ENCODE measurements at regions not wholly inside any gene's neighbourhood (a gene's known extent, or its start where the extent isn't known, plus 50 kb on each side); places are given as distances from the start of the nearest gene placed in this dataset.

GRCh38 chr1:9182784-9183257 lies 51.8 kb upstream of the H6PD start:
- Histone ChIP-seq H3K4me1 (no peaks in the 10 kb centered on the region), H3K27me3 (ENCODE audit: insufficient read depth in 3 of 3, low read length in 2 of 3) (peaks cover 0 to 14% (median 0%) of the 10 kb centered on the region in 3 donors), H3K4me3 (peak overlapping the region; percentile 76), H3K9me3 (no peaks in the 10 kb centered on the region), H3K36me3 (ENCODE audit: insufficient read depth in 1 of 2, low read depth in 1 of 2) (no peaks in the 10 kb centered on the region), H3K27ac (no peak overlapping the region)
- TF ChIP-seq, protein P1, sequence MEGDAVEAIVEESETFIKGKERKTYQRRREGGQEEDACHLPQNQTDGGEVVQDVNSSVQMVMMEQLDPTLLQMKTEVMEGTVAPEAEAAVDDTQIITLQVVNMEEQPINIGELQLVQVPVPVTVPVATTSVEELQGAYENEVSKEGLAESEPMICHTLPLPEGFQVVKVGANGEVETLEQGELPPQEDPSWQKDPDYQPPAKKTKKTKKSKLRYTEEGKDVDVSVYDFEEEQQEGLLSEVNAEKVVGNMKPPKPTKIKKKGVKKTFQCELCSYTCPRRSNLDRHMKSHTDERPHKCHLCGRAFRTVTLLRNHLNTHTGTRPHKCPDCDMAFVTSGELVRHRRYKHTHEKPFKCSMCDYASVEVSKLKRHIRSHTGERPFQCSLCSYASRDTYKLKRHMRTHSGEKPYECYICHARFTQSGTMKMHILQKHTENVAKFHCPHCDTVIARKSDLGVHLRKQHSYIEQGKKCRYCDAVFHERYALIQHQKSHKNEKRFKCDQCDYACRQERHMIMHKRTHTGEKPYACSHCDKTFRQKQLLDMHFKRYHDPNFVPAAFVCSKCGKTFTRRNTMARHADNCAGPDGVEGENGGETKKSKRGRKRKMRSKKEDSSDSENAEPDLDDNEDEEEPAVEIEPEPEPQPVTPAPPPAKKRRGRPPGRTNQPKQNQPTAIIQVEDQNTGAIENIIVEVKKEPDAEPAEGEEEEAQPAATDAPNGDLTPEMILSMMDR (IDR thresholded peaks at IDR 0.05): no peak
- 0 to 1% (median 0%) methylated on average over 27 to 47 of the region's 47 CpGs for WGBS, 3 donors
- intact Hi-C loops (cut with DNase I): loop anchor here in 1 of 2 donors (5.0 kb wide), 1 partner anchor 41 kb away; no protein-coding TSS in a partner anchor
- peak; percentile 22 to 55 (median 40) for ATAC-seq
- DNase-seq: peak in 1 of 2 donors; percentile 42

- H3K4me3 ChIP-seq: peak overlapping the region; percentile 76
- no peak overlapping the region for H3K27ac ChIP-seq
- no peaks in the 10 kb centered on the region for H3K9me3 ChIP-seq
- H3K27me3 ChIP-seq (ENCODE audit: insufficient read depth in 3 of 3, low read length in 2 of 3): peaks cover 0 to 14% (median 0%) of the 10 kb centered on the region in 3 donors
- intact Hi-C loops (cut with DNase I): loop anchor here in 1 of 2 donors (5.0 kb wide), 1 partner anchor 41 kb away; no protein-coding TSS in a partner anchor
- H3K36me3 ChIP-seq (ENCODE audit: insufficient read depth in 1 of 2, low read depth in 1 of 2): no peaks in the 10 kb centered on the region
- ATAC-seq (no peak), DNase-seq (no peak)
- TF ChIP-seq, protein P1 (IDR thresholded peaks at IDR 0.05): no peak
- H3K4me1 ChIP-seq: no peaks in the 10 kb centered on the region
- 35 to 39% (median 38%) methylated on average over 21 to 24 of the region's 24 CpGs for WGBS, 3 donors
Observed at GRCh38 chr1:9183441-9183840, 51.1 kb upstream of the H6PD start.

DNA sequence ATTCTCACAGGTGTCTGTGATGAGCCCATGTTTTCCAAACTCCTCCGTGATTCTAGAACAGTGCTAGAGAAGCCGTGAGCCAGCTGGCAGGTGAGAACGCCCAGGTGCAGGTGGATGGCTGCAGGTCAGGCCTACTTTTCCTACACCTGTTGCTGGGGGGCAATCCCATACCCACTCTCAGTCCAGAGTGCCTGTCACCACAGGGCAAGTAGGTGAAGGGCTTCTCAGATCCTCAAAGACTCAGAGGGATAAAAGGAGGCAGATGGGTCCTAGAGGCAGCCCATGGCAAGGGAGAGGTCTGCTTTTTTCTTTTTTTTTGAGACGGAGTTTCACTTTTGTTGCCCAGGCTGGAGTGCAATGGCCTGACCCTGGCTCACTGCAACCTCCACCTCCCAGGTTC lies 50.7 kb upstream of the H6PD start:
- TF ChIP-seq, protein P1 (IDR thresholded peaks at IDR 0.05): no peak
- Histone ChIP-seq H3K4me1 (no peaks in the 10 kb centered on the region), H3K27me3 (ENCODE audit: insufficient read depth in 3 of 3, low read length in 2 of 3) (peaks cover 0 to 14% (median 0%) of the 10 kb centered on the region in 3 donors), H3K27ac (no peak overlapping the region), H3K9me3 (no peaks in the 10 kb centered on the region), H3K4me3 (no peak overlapping the region), H3K36me3 (ENCODE audit: insufficient read depth in 1 of 2, low read depth in 1 of 2) (no peaks in the 10 kb centered on the region)
- WGBS, 3 donors: 66 to 76% (median 70%) methylated on average over 3 to 4 of the region's 4 CpGs
- DNase-seq (no peak), ATAC-seq (no peak)
- intact Hi-C loops (cut with DNase I): loop anchor here in 1 of 2 donors (5.0 kb wide), 1 partner anchor 42 kb away; no protein-coding TSS in a partner anchor

DNA sequence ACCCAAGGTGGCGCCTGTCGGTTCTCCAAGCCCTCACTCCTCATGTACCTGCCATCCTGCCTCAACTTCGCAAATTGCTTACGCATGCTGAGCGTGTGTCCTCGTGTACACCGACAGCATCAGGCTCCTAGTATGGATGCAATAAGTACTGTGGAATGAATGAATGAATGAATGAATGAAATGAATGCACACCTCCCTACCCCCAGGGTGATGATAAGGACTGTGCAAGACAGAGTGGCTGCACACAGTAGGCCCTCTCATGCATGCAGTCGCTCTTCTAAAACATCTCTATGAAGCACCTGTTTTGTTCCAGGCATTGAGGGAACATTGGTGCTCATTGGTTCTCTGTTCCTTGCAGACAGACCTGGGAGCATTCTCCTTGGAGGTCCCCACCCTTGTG lies 49.8 kb upstream of the H6PD start:
- DNase-seq (no peak), ATAC-seq (no peak)
- intact Hi-C loops (cut with DNase I): loop anchor here in 1 of 2 donors (5.0 kb wide), 1 partner anchor 42 kb away; no protein-coding TSS in a partner anchor
- H3K36me3 ChIP-seq (ENCODE audit: insufficient read depth in 1 of 2, low read depth in 1 of 2): no peaks in the 10 kb centered on the region
- no peaks in the 10 kb centered on the region for H3K9me3 ChIP-seq
- WGBS, 3 donors: 96 to 97% (median 97%) methylated on average over 8 of the region's 8 CpGs
- H3K27ac ChIP-seq: no peak overlapping the region
- H3K4me1 ChIP-seq: no peaks in the 10 kb centered on the region
- peaks cover 0 to 14% (median 0%) of the 10 kb centered on the region in 3 donors for H3K27me3 ChIP-seq (ENCODE audit: insufficient read depth in 3 of 3, low read length in 2 of 3)
- H3K4me3 ChIP-seq: no peak overlapping the region
- TF ChIP-seq, protein P1 (IDR thresholded peaks at IDR 0.05): no peak
